ENCODE measurements at regions not wholly inside any gene's neighbourhood (a gene's known extent, or its start where the extent isn't known, plus 50 kb on each side); places are given as distances from the start of the nearest gene placed in this dataset.

- TF ChIP-seq POLR2A (IDR thresholded peaks at IDR 0.05) (no peak), CTCF (IDR thresholded peaks at IDR 0.05) (no peak)
These were observed 140.9 kb downstream of the KCNJ2 start for GRCh38 chr17:70310221-70310672.
